WTC11 (cell line): ENCODE measurements at regions not wholly inside any gene's neighbourhood (a gene's known extent, or its start where the extent isn't known, plus 50 kb on each side); places are given as distances from the start of the nearest gene placed in this dataset.

Source experiments
- JUN ChIP-seq: sonication (generic); formaldehyde crosslinking; IDR thresholded peaks from 2 replicates; pipeline ENCODE4 v1.8.0; 2023; ENCODE audit warnings: mild to moderate bottlenecking, missing genetic modification reagents
- KAT7 ChIP-seq: sonication (generic); formaldehyde crosslinking; IDR thresholded peaks from 2 replicates; pipeline ENCODE4 v1.8.1; 2023; ENCODE audit warnings: missing genetic modification reagents, mild to moderate bottlenecking, borderline replicate concordance
- ZNF138 ChIP-seq: sonication (generic); formaldehyde crosslinking; conservative IDR thresholded peaks from 2 replicates; pipeline ENCODE4 v1.8.1; 2022; ENCODE audit warnings: mild to moderate bottlenecking, moderate library complexity, missing genetic modification reagents
- TF ChIP-seq, protein P1 (sequence below): fragments of 200-600 bp; IDR thresholded peaks from 2 replicates; pipeline ENCODE4 v1.8.0; 2022; ENCODE audit warnings: antibody characterized with exemption
- TF ChIP-seq, protein P2 (sequence below): sonication (generic); formaldehyde crosslinking; IDR thresholded peaks from 2 replicates; pipeline ENCODE4 v1.8.0; 2022; ENCODE audit warnings: mild to moderate bottlenecking, missing genetic modification reagents
- TF ChIP-seq, protein P3 (sequence below): sonication (generic); formaldehyde crosslinking; IDR thresholded peaks from 2 replicates; pipeline ENCODE4 v1.8.1; 2023; ENCODE audit warnings: mild to moderate bottlenecking, missing genetic modification reagents, moderate library complexity
- TF ChIP-seq, protein P4 (sequence below): sonication (generic); formaldehyde crosslinking; IDR thresholded peaks from 2 replicates; pipeline ENCODE4 v1.8.0; 2022; ENCODE audit warnings: missing genetic modification reagents
- TF ChIP-seq, protein P5 (sequence below): sonication (generic); formaldehyde crosslinking; IDR thresholded peaks from 2 replicates; pipeline ENCODE4 v1.8.1; 2023; ENCODE audit warnings: mild to moderate bottlenecking, missing genetic modification reagents
- TF ChIP-seq, protein P6 (sequence below): sonication (generic); formaldehyde crosslinking; IDR thresholded peaks from 2 replicates; pipeline ENCODE4 v1.8.1; 2022; ENCODE audit warnings: low read depth, missing genetic modification reagents, borderline replicate concordance

DNA sequence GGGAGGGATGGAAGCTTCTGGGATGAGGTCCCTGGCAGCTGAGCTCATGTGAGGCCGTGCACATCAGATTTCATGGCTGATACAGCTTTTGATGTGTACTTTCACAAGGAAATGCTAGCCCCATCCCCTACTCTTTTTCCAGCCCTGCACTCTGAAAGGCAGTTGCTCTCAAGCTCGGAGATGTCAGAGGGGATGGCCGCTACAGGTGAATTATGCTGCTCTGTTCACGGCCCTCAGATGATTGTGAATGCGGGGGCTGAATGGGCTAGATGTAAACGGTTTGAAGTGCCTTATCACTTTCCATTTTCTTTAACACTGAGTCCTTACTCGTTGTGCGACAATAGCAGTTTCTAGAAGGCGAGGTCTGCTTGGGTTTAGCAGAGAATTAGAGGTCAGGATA, 88.0 kb upstream of the RASGRF1 start:
- TF ChIP-seq, protein P1, sequence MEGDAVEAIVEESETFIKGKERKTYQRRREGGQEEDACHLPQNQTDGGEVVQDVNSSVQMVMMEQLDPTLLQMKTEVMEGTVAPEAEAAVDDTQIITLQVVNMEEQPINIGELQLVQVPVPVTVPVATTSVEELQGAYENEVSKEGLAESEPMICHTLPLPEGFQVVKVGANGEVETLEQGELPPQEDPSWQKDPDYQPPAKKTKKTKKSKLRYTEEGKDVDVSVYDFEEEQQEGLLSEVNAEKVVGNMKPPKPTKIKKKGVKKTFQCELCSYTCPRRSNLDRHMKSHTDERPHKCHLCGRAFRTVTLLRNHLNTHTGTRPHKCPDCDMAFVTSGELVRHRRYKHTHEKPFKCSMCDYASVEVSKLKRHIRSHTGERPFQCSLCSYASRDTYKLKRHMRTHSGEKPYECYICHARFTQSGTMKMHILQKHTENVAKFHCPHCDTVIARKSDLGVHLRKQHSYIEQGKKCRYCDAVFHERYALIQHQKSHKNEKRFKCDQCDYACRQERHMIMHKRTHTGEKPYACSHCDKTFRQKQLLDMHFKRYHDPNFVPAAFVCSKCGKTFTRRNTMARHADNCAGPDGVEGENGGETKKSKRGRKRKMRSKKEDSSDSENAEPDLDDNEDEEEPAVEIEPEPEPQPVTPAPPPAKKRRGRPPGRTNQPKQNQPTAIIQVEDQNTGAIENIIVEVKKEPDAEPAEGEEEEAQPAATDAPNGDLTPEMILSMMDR: no peak
- TF ChIP-seq ZNF138 (CRISPR knock-in tag) (no peak), JUN (CRISPR knock-in tag) (no peak), KAT7 (CRISPR knock-in tag) (no peak)
- TF ChIP-seq, protein P2, sequence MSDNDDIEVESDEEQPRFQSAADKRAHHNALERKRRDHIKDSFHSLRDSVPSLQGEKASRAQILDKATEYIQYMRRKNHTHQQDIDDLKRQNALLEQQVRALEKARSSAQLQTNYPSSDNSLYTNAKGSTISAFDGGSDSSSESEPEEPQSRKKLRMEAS: no peak
- TF ChIP-seq, protein P3, sequence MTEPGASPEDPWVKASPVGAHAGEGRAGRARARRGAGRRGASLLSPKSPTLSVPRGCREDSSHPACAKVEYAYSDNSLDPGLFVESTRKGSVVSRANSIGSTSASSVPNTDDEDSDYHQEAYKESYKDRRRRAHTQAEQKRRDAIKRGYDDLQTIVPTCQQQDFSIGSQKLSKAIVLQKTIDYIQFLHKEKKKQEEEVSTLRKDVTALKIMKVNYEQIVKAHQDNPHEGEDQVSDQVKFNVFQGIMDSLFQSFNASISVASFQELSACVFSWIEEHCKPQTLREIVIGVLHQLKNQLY (CRISPR knock-in tag): no peak
- TF ChIP-seq, protein P4, sequence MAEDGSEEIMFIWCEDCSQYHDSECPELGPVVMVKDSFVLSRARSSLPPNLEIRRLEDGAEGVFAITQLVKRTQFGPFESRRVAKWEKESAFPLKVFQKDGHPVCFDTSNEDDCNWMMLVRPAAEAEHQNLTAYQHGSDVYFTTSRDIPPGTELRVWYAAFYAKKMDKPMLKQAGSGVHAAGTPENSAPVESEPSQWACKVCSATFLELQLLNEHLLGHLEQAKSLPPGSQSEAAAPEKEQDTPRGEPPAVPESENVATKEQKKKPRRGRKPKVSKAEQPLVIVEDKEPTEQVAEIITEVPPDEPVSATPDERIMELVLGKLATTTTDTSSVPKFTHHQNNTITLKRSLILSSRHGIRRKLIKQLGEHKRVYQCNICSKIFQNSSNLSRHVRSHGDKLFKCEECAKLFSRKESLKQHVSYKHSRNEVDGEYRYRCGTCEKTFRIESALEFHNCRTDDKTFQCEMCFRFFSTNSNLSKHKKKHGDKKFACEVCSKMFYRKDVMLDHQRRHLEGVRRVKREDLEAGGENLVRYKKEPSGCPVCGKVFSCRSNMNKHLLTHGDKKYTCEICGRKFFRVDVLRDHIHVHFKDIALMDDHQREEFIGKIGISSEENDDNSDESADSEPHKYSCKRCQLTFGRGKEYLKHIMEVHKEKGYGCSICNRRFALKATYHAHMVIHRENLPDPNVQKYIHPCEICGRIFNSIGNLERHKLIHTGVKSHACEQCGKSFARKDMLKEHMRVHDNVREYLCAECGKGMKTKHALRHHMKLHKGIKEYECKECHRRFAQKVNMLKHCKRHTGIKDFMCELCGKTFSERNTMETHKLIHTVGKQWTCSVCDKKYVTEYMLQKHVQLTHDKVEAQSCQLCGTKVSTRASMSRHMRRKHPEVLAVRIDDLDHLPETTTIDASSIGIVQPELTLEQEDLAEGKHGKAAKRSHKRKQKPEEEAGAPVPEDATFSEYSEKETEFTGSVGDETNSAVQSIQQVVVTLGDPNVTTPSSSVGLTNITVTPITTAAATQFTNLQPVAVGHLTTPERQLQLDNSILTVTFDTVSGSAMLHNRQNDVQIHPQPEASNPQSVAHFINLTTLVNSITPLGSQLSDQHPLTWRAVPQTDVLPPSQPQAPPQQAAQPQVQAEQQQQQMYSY: no peak
- TF ChIP-seq, protein P5, sequence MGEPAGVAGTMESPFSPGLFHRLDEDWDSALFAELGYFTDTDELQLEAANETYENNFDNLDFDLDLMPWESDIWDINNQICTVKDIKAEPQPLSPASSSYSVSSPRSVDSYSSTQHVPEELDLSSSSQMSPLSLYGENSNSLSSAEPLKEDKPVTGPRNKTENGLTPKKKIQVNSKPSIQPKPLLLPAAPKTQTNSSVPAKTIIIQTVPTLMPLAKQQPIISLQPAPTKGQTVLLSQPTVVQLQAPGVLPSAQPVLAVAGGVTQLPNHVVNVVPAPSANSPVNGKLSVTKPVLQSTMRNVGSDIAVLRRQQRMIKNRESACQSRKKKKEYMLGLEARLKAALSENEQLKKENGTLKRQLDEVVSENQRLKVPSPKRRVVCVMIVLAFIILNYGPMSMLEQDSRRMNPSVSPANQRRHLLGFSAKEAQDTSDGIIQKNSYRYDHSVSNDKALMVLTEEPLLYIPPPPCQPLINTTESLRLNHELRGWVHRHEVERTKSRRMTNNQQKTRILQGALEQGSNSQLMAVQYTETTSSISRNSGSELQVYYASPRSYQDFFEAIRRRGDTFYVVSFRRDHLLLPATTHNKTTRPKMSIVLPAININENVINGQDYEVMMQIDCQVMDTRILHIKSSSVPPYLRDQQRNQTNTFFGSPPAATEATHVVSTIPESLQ: no peak
- TF ChIP-seq, protein P6, sequence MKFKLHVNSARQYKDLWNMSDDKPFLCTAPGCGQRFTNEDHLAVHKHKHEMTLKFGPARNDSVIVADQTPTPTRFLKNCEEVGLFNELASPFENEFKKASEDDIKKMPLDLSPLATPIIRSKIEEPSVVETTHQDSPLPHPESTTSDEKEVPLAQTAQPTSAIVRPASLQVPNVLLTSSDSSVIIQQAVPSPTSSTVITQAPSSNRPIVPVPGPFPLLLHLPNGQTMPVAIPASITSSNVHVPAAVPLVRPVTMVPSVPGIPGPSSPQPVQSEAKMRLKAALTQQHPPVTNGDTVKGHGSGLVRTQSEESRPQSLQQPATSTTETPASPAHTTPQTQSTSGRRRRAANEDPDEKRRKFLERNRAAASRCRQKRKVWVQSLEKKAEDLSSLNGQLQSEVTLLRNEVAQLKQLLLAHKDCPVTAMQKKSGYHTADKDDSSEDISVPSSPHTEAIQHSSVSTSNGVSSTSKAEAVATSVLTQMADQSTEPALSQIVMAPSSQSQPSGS (CRISPR knock-in tag): no peak
